Neural cell (in vitro differentiated cells): ENCODE measurements at regions not wholly inside any gene's neighbourhood (a gene's known extent, or its start where the extent isn't known, plus 50 kb on each side); places are given as distances from the start of the nearest gene placed in this dataset.

Experiments used
- H2AFZ ChIP-seq: fragments of 200-600, 300-800 bp; sonication (generic), shearing (Covaris generic); 2 replicates; pipeline ENCODE4 v1.6.0; 2014; ENCODE audit warnings: low read depth, mild to moderate bottlenecking, antibody characterized with exemption, low read length, moderate library complexity
- H3F3A ChIP-seq: fragments of 200-600 bp; shearing (Covaris generic); 2 replicates; pipeline ENCODE4 v1.6.1; 2016; ENCODE audit warnings: mild to moderate bottlenecking, moderate library complexity, mixed read lengths, antibody characterized with exemption, low read length; ENCODE audit not compliant: insufficient read depth, poor library complexity, severe bottlenecking
- H3K27ac ChIP-seq: fragments of 200-600, 300-800 bp; sonication (generic), shearing (Covaris generic); 2 replicates; pipeline ENCODE4 v1.5.1; 2014; ENCODE audit warnings: mild to moderate bottlenecking, low read length, moderate library complexity
- H3K27me3 ChIP-seq: fragments of 300-800, 200-600 bp; sonication (generic), shearing (Covaris generic); 2 replicates; pipeline ENCODE4 v1.6.0; 2014; ENCODE audit warnings: mild to moderate bottlenecking, low read depth, low read length, moderate library complexity; ENCODE audit not compliant: insufficient read depth
- H3K36me3 ChIP-seq: fragments of 300-800, 200-600 bp; sonication (generic), shearing (Covaris generic); 2 replicates; pipeline ENCODE4 v1.5.1; 2014; ENCODE audit warnings: mild to moderate bottlenecking, antibody characterized with exemption, low read length, moderate library complexity; ENCODE audit not compliant: insufficient read depth
- H3K4me2 ChIP-seq: fragments of 300-800, 200-600 bp; sonication (generic), shearing (Covaris generic); 2 replicates; pipeline ENCODE4 v1.6.0; 2014; ENCODE audit warnings: mild to moderate bottlenecking, low read length
- H3K4me3 ChIP-seq: fragments of 300-800, 200-600 bp; sonication (generic), shearing (Covaris generic); 2 replicates; pipeline ENCODE4 v1.5.1; 2014; ENCODE audit warnings: mild to moderate bottlenecking, low read length, moderate library complexity
- H3K79me2 ChIP-seq: fragments of 200-600 bp; shearing (Covaris generic); replicated peaks from 2 replicates; pipeline ENCODE4 v1.6.0; 2014; ENCODE audit warnings: mild to moderate bottlenecking, low read length, moderate library complexity; ENCODE audit not compliant: insufficient read depth
- H3K9ac ChIP-seq: fragments of 300-800, 200-600 bp; sonication (generic), shearing (Covaris generic); 2 replicates; pipeline ENCODE4 v1.6.1; 2016; ENCODE audit warnings: mild to moderate bottlenecking, low read length, mixed read lengths
- H3K9me2 ChIP-seq: fragments of 200-600 bp; shearing (Covaris generic); 2 replicates; pipeline ENCODE4 v1.6.1; 2016; ENCODE audit warnings: mild to moderate bottlenecking, low read length, mixed read lengths; ENCODE audit not compliant: insufficient read depth
- H3K9me3 ChIP-seq: fragments of 200-600, 300-800 bp; sonication (generic), shearing (Covaris generic); 2 replicates; pipeline ENCODE4 v1.6.1; 2016; ENCODE audit warnings: mild to moderate bottlenecking, mixed run types, low read length, moderate library complexity, mixed read lengths
- H4K20me1 ChIP-seq: fragments of 200-600 bp; shearing (Covaris generic); 2 replicates; pipeline ENCODE4 v1.6.1; 2016; ENCODE audit warnings: mild to moderate bottlenecking, mixed run types; ENCODE audit not compliant: insufficient read depth
- CTCF ChIP-seq: fragments of 450-650 bp; IDR thresholded peaks from 2 replicates; pipeline ENCODE4 v1.5.1; 2014; ENCODE audit warnings: antibody characterized with exemption, mild to moderate bottlenecking, moderate library complexity; ENCODE audit not compliant: poor library complexity, severe bottlenecking
- EP300 ChIP-seq: fragments of 450-650 bp; conservative IDR thresholded peaks from 2 replicates; pipeline ENCODE4 v1.6.1; 2014; ENCODE audit warnings: antibody characterized with exemption, mild to moderate bottlenecking, moderate library complexity; ENCODE audit not compliant: poor library complexity, severe bottlenecking
- EZH2 ChIP-seq: fragments of 200-600, 300-800 bp; shearing (Covaris generic), sonication (generic); IDR thresholded peaks from 2 replicates; pipeline ENCODE4 v1.6.1; 2014; ENCODE audit warnings: antibody characterized with exemption, low read length, borderline replicate concordance, mild to moderate bottlenecking; ENCODE audit not compliant: insufficient read depth, poor library complexity, severe bottlenecking
- MXI1 ChIP-seq: fragments of 450-650 bp; conservative IDR thresholded peaks from 2 replicates; pipeline ENCODE4 v1.6.1; 2014; ENCODE audit warnings: antibody characterized with exemption, mild to moderate bottlenecking; ENCODE audit not compliant: poor library complexity, severe bottlenecking
- POLR2AphosphoS5 ChIP-seq: IDR thresholded peaks from 2 replicates; pipeline ENCODE4 v1.6.1; 2012
- RAD21 ChIP-seq: fragments of 450-650 bp; conservative IDR thresholded peaks from 2 replicates; pipeline ENCODE4 v1.6.1; 2014; ENCODE audit warnings: antibody characterized with exemption, mild to moderate bottlenecking, moderate library complexity
- REST ChIP-seq: IDR thresholded peaks from 2 replicates; pipeline ENCODE4 v1.6.1; 2012; ENCODE audit warnings: borderline replicate concordance
- SMC3 ChIP-seq: fragments of 450-650 bp; conservative IDR thresholded peaks from 2 replicates; pipeline ENCODE4 v1.6.1; 2014; ENCODE audit warnings: antibody characterized with exemption, mild to moderate bottlenecking, moderate library complexity; ENCODE audit not compliant: poor library complexity
- TAF1 ChIP-seq: IDR thresholded peaks from 2 replicates; pipeline ENCODE4 v1.6.1; 2012; ENCODE audit warnings: low read depth

- H3K27ac ChIP-seq = no peak overlapping the region
- TF ChIP-seq SMC3 (no peak), POLR2AphosphoS5 (no peak), EZH2 (no peak), RAD21 (no peak), TAF1 (no peak), REST (no peak), CTCF (no peak), MXI1 (no peak), EP300 (no peak)
- H3F3A ChIP-seq = no peaks in the 10 kb centered on the region
- no peak overlapping the region for H3K4me3 ChIP-seq
- no peaks in the 10 kb centered on the region for H3K27me3 ChIP-seq
- H3K36me3 ChIP-seq = no peaks in the 10 kb centered on the region
- no peaks in the 10 kb centered on the region for H3K9me2 ChIP-seq
- H4K20me1 ChIP-seq = no peaks in the 10 kb centered on the region
- no peaks in the 10 kb centered on the region for H3K9me3 ChIP-seq
- H3K79me2 ChIP-seq = no peaks in the 10 kb centered on the region
- H3K9ac ChIP-seq = no peak overlapping the region
- no peak overlapping the region for H3K4me2 ChIP-seq
- no peak overlapping the region for H2AFZ ChIP-seq
Observed at GRCh38 chr18:73790587-73790986, 357.0 kb downstream of the FBXO15 start.

GRCh38 chr18:73787316-73787715, 360.3 kb downstream of the FBXO15 start:
- TF ChIP-seq RAD21 = no peak
- TF ChIP-seq EZH2 = no peak
- TF ChIP-seq TAF1 = no peak
- no peak for TF ChIP-seq SMC3
- TF ChIP-seq CTCF = no peak
- Histone ChIP-seq H3K4me3 (no peak overlapping the region), H3K36me3 (no peaks in the 10 kb centered on the region), H3K9ac (no peak overlapping the region), H3K9me2 (no peaks in the 10 kb centered on the region), H3K27me3 (no peaks in the 10 kb centered on the region), H3K27ac (no peak overlapping the region), H3K79me2 (no peaks in the 10 kb centered on the region), H4K20me1 (no peaks in the 10 kb centered on the region), H3K4me2 (no peak overlapping the region), H3K9me3 (no peaks in the 10 kb centered on the region), H3F3A (no peaks in the 10 kb centered on the region), H2AFZ (no peak overlapping the region)
